ENCODE measurements at regions not wholly inside any gene's neighbourhood (a gene's known extent, or its start where the extent isn't known, plus 50 kb on each side); places are given as distances from the start of the nearest gene placed in this dataset.
"Not testable (repeated sequence)": the region's sequence is repeated elsewhere in the genome, so short reads cannot be mapped to it uniquely, and the experiment has no call there.

GRCh38 chr6:85865420-85866369, 223.0 kb upstream of the SYNCRIP start:
- DNase-seq (ENCODE audit: low read depth), result peak; percentile 37

DNA sequence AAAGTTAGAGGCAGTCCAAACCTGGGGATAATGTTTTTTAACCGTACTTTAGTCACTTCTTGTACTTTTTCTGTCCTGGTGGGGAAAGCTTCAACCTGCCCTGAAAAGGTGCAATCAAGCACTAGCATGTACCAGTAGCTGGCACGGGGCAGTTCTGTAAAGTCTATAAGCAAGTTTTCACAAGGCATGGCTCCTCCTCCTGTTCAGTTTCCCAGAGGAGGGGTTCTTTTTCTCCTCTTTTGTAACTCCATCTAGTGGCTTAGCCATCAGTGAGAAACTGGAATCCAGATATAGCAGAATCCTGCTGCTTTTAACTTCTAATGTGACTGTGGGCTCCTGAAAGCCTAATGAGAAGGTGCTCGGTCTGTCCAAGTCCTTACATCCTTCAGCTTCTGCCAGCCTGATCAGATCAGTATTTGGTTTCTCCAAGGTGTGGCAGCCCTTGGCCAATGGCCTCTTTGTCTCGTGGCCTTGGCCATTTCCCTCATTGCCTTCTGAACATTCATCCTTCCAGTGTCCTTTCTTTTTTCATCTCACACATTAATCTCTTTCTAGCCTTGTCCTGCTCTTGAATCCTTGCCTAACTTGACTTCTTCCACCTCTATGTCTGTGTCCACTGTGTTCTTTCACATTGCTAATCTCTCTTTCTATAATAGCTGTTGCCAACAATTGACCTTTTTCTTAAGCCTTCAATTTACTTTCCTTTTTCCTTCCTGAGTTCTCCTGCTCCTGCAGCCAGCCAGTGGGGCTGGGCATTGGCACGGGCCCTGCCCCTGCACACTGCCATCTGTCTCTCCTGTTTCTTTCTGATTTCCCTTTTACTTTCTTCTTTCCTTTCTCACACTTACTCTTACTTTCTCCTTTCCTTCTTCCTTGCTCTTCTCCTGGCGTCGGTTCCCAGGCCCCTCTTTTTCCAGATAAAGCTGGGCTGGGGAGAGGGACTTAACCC, 222.0 kb upstream of the SYNCRIP start:
- DNase-seq (ENCODE audit: low read depth), result peak; percentile 7

DNA sequence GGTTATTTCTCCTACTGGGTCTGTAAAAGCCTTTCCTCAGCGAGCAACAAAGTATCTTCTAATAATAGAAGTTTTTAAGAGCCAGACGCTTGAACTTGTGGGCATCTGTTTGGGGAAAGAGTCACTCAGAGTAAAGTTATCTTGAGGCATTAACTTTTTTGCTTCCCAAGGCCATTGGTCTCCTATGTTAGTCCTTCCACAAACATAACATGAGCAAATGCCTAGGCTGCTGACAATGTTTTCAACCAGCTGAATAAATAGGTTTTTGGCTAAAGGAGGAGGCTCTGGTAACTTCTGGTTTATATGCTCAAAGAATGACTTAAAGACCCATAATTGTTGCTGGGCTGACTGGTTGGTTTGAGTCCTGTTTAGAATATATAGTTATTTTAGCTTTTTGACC, 213.5 kb upstream of the SYNCRIP start:
- no peak for DNase-seq (ENCODE audit: low read depth)

- not testable (repeated sequence) for DNase-seq (ENCODE audit: low read depth)
Observed at GRCh38 chr6:85838351-85839119, 195.8 kb upstream of the SYNCRIP start.

GRCh38 chr6:85828973-85829372, 186.3 kb upstream of the SYNCRIP start:
- DNase-seq (ENCODE audit: low read depth), result no peak

DNA sequence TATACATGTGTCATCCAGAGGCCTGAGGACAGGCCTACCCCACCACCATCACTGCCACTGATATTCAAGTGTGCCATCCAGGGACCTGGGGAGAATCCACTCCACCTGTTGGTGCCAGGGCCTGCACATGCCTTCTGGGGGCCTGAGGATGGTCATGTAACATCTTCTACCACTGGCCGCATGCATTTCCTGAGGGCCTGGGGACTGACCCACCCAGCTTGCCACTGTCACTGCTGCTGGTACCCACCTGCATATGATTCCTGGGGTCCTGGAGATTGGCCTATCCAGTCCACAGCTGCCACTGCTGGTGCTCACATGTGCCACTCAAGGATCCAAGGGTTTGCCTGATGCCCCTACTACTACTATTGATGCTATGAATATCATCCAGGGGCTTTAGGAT, 184.3 kb upstream of the SYNCRIP start:
- DNase-seq (ENCODE audit: low read depth), result no peak

- no peak for DNase-seq (ENCODE audit: low read depth)
Observed at GRCh38 chr6:85824329-85824728, 181.6 kb upstream of the SYNCRIP start.

- no peak for DNase-seq (ENCODE audit: low read depth)
Observed at GRCh38 chr6:85810558-85810957, 167.9 kb upstream of the SYNCRIP start.

DNA sequence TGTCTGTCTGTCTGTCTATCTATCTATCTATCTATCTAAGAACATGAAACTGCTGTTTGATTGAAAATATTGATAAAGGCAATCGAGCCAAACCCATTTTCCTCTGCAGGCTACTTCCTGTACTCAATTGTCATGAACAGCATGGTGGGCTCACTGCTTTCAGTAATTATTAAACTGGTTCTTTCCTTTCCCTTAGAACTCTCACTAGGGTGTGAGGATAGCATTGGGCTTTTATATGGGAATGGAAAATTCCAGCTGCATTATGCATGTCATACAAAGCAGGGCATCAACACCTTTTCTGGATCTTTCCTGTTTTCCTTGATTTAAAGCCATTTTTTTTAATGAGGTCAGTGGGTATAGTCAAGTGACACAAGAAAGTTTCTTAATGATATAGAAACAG, 161.0 kb upstream of the SYNCRIP start:
- no peak for DNase-seq (ENCODE audit: low read depth)

- no peak for DNase-seq (ENCODE audit: low read depth)
Observed at GRCh38 chr6:85802162-85802561, 159.5 kb upstream of the SYNCRIP start.

DNA sequence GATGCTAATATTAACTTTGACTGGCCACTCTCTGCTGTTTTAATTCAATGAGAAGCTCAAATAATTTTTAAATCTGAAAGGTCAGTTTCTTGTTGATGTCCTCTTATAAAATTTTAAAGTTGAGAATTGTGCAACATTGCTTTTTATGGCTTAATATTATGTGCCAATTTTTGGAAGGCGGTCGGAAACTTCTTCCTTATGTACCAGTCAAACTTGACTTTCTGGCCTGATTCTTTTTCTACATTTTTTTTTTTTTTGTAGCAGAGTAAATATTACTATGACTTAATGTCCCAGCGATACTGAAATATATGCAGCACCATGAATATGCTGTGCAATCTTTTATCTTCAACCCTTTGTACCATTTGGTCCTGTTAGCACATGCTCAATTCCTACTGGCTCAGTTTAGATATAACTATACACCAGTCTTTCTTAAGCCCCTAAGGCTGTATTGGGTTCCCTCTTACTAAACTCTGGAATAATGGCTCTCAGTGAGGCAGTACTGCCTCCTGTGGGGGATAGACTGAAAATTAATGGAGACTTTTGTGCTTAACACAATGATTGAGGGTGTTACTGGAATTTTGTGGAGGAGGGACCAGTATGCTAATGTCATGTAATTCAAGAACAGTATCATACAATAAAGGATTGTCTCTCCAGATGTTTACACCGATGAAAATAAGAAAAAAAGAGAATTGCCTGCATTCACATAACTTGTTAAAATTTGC, 156.4 kb upstream of the SYNCRIP start:
- DNase-seq (ENCODE audit: low read depth), result no peak

GRCh38 chr6:85797993-85798392, 155.3 kb upstream of the SYNCRIP start:
- no peak for DNase-seq (ENCODE audit: low read depth)

GRCh38 chr6:85795945-85796344, 153.3 kb upstream of the SYNCRIP start:
- no peak for DNase-seq (ENCODE audit: low read depth)

GRCh38 chr6:85792254-85792653, 149.6 kb upstream of the SYNCRIP start:
- no peak for DNase-seq (ENCODE audit: low read depth)

GRCh38 chr6:85775883-85776282, 133.2 kb upstream of the SYNCRIP start:
- no peak for DNase-seq (ENCODE audit: low read depth)

GRCh38 chr6:85772641-85773040, 130.0 kb upstream of the SYNCRIP start:
- DNase-seq (ENCODE audit: low read depth), result no peak

DNA sequence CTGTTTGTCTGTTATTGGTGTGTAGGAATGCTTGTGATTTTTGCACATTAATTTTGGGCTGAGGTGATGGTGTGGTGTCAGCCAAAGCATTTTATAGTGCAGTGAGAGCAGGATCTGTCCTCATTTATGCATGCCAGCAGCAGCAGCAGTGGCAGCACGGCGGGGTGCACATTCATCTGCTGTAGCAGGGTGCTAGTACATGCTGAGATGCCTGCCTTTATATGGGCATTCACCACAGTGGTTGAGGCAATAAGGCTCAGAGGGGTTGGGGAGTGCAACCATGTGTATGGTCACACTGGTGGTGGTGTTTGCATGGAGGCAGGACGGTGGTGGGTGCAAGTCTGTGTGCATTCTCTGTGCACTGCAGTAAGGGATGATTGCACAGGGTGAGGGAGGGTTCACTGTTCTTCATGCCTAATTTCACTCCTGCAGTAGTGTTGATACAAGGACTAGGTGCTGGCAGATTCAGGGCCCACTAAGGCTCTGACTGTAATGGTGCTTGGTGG, 129.3 kb upstream of the SYNCRIP start:
- no peak for DNase-seq (ENCODE audit: low read depth)

GRCh38 chr6:85771455-85771854, 128.8 kb upstream of the SYNCRIP start:
- DNase-seq (ENCODE audit: low read depth), result no peak

GRCh38 chr6:85764844-85765243, 122.2 kb upstream of the SYNCRIP start:
- DNase-seq (ENCODE audit: low read depth), result peak; percentile 4

- DNase-seq (ENCODE audit: low read depth), result peak; percentile 36
Observed at GRCh38 chr6:85756982-85757381, 114.3 kb upstream of the SYNCRIP start.
